Stromal cell of bone marrow (primary cell): ENCODE measurements at regions not wholly inside any gene's neighbourhood (a gene's known extent, or its start where the extent isn't known, plus 50 kb on each side); places are given as distances from the start of the nearest gene placed in this dataset.
A peak's percentile ranks its signal among the peaks of the same experiment; 100 is the strongest.

Experiments used
- DNase-seq: peaks from one replicate; pipeline ENCODE4 v3.0.0-alpha.2; 2012; ENCODE audit warnings: low read depth

DNA sequence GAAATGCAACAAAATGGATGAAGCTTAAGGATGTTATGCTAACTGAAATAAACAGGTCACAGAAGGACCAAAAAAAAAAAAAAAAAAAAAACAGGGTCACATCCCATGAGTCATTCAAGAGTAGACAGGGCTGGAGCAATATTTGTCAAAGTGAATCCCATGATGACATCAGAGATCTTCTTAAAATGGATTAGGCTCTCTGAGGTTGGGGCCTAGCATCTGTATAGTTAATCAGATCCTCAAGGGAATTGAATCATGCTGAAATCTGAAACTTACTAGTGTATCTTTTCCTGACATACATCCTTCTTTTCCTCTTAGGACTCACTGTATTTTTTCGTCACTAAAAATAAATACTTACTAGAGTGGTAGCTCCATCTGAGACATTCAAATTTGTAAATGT is 380.6 kb upstream of the NXPH2 start:
- peak; percentile 59 for DNase-seq

DNA sequence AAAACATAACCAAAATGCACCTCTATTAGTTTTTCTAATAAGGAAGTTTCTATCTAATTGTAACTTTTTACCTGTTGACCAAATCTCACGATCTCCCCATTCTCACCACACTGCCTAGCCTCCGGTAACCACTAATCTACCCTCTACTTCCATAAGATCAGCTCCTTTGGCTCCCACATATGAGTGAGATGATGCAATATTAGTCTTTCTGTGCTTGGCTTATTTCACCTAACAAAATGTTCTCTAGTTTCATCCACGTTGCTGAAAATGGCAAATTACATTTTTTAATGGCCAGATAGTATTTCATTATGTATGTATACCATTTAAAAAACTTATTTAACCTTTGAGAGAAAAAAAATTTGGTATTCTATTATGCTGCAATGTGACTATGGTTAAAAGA is 379.0 kb upstream of the NXPH2 start:
- no peak for DNase-seq

DNA sequence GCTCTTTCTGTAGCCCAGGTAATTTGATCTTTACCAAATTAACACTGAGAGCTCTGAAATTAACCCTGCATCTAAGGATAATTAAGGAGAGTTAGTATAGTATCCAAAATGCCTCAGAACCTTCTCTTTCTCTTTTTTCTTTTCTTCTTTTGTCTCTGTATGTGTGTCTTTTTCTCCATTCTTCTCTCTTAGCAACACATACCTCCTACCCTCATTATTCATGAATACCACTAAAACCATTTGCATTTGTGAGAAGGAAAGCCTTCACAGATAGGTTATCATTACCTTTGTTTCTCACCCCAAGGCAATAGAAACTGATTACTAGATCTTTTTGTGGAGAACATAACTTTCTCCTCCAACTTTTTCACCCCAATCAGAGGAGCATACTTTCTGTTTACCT is 376.5 kb upstream of the NXPH2 start:
- DNase-seq: no peak

DNA sequence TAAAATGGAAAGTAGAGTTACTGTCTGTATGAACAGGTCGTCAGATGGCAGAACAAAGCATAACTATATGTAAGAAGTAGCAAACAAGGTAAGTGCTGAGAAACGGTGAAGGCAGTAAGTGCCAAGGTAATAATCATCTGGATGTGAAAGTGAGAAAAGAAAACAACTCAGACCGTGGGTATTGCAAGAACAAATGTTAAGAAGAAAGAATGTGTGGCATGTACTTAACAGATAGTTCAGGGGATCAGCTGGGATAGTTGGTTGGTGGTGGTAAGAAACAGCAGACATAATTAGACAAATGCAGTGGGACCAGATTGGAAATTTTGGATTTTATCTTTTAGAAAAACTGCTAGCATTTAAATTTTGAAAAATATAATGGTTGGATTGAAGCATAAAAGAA is 375.8 kb upstream of the NXPH2 start:
- DNase-seq: no peak

DNA sequence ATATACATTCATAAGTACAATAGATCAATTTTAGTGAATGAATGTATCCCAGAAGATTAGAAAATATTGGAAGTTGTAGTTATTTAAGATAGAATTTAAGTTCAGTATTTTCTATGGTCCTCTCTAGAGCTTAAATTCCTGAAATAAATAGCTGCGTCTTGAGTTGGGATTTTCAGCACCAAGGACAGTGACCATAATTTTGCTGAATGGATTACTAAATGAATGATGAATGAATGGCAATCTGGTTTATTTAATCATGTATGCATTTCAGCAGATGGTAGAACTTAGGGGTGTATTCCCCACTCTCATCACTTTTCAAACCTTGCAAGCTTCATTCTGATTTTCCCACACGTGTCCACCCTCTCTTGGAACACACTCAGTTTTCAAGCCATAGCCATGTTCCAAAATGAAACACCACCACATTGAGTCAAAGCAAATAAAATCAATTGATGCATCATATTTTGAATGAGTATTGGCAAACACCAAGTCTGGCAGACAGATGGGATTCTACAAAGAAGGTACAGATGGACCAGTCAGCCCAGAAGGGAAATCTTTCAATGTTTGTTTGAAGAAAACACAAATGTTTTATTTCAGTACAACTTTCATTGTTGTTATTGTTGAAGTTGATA is 362.2 kb upstream of the NXPH2 start:
- DNase-seq: peak; percentile 12

DNA sequence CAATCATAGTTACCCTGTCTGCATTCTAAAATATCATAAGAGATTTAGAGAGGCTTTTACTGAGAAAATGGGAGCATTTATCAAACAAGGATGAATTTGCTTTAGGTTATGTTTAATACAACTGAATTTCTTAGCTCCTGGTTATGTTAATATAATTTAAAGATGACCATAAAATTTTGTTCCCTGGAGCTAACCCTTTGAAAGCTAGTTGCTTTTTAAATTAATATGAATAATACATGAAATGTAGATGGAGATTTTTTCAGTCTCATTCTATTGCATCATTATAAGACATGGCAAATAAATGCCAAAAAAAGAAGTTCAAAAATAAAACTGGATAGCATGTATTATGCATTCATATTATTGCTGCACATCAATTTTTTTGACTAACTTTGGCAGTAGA is 344.1 kb upstream of the NXPH2 start:
- DNase-seq: no peak

DNA sequence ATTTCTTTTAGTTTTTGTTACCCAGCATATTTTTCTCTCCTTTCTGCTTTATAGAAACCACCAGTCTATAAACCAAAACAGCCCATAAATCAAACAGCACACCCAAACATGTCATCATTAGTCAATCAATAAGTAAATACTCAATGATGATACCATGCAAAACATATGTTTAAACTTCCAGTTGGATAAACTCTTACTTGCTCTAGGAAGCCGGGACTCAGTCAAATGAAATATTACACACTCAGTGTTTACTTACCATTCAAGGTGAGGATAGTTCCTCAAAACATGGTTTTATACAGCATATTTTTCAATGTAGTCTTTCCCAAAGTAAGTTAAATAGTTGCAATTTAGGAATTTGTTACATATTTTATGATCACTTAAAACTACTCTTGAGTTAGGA is 343.6 kb upstream of the NXPH2 start:
- no peak for DNase-seq

DNA sequence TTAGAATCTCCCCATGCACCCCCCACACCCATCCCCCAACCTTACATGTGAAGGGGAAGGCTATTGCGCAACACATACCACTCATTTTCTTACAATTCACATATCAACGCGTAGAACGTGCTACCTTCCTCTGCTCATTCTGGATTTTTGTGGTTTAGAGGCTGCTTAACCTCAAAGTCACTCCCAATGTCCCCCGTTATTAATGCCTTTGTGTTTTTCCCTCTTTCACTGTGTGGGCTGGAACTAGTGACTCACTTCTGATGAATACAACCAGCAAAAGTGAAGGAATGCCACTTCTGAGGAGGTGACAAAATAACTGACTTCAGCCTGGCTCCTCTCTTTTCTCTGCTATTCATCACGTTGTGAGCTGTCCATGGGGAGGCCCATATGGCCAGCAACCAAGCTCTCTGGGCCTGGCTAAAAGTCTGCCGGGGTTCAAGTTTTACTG is 342.5 kb upstream of the NXPH2 start:
- peak; percentile 61 for DNase-seq

DNA sequence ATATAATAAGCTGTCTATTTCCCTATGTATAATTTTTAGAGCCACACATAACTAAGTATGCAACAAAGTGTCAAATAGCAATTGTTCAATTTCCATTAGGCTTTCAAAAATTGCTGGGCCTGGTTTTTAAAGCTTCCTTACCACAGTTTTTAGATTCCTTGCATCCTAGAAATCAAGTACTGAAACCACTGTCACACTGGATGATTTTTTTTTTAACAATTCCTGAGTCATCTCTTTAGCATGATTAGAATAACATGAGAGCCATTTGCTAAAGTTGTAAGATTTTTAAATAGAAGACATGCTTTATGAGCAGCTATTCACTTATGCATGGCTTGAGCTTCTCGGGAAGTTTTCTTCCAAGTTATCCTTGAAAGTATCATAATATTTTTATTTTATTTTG is 319.5 kb upstream of the NXPH2 start:
- DNase-seq: peak; percentile 27

DNA sequence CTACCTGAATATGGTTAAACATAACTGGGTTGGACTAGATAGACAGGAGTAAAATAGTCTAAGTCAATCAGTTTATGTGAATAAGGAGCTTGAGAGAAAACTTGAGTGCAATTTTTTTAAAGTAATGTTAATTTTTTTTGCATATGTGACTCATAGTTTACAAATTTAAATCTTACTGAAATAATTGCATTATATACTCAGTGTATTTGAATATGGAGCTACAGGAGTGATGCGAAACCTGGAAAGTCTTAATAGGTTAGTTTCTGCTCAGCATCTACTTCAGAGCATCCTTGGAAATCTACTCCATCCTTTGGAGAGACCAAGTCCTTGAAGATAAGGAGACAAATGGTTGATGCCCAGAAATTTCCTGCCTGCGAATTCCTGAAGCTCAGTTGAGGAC is 318.8 kb upstream of the NXPH2 start:
- no peak for DNase-seq

DNA sequence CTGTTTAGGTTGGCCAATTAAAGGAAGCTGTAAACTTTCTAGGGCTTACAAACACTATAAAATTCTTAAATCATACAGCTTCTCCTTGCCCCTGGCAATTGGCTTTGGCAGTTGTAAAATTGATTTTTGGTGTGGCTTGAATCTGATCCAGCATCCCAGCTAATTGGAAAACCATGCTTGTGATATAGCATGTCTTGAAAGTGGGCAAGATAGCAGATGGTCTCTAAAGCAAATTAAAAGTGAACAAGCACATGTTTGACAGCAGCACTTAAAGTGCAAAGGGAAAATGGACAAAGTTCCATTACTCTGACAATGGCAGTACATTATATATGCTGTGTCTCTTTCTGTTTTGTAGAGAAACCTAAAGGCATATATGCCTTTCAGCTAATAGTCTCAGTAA is 302.9 kb upstream of the NXPH2 start:
- DNase-seq: no peak

DNA sequence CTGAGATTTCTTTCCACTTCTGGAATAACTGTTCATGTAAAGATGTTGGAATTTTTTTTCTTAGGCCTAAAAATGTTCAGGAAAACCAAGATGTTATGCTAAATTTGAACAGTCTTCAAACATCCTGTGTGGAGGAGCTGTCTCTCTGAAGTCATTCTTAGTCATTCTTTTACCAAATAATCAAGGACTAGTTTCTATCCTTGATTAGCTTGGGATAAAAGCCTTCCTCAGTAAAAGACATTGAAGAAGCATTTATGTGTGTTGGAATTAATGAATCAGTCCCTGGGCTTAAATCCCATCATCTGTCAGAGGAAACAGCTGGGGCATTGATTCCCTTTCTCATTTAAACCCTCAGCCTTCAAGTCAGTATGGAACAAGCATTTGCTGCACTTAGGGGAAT is 300.1 kb upstream of the NXPH2 start:
- DNase-seq: peak; percentile 28

DNA sequence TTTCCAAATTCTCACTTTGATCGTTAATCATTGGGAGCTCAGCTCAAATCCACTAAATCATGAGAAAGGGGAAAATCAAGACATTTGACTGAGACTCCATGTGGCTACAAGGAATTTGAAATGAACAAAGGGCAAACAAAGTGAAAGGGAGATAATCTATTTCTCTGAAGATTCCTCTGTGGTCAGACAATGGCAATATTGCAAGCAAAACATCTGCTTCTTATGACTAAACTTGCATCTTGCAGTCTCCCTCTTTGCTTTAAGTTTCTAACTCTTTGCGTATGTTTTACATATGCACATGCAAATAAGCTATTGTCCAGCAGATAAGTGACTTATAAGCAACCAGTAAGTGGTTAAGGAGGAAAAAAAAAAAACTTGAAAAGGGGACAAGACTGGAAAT is 299.1 kb upstream of the NXPH2 start:
- DNase-seq: no peak

DNA sequence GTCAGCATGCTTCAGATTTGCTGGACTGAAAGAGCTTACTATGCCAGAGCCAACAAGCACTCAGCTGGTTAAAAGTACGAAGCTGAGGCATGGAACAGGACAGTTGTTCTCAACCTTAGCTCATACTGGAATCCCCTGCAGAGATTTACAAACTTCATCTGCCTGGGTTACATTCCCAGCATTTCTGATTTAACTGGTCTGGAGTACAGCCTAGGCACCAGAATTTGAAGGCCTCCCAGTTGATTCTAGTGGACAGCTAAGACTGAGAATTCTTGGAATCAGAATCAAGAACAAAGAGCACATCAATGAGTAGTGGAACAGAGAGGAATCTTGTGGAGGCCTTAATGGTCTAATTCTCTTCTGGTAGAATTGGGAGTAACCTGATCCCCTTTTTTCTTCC is 298.2 kb upstream of the NXPH2 start:
- no peak for DNase-seq

DNA sequence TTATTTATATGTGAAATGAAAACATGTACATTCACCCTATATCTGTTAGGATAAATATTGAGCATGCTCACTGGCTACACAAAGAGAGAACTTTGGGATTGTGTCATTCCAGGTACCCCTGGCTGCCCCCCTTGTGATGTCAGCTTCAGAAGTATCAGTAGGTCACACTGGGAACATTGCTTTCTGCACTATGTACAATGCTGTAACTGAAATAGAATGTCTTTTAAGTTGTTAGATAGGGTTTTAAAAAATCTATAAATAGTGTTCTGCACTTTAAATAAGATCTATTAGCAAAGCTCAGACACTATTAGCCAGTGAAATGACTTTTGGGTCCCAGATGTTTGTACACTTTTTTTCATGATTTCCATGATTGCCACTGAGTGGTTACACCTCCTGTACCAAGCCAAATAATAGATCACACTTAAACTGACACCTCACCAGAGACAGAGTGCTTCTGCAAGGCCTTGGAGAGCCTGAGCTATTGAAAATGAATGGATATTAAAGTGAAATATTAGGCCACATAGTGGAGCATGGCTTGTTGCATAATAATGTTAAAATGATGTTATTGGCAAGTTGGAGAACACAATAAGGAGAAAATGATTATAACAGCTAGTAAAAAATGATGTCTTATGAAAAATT is 297.0 kb upstream of the NXPH2 start:
- no peak for DNase-seq

DNA sequence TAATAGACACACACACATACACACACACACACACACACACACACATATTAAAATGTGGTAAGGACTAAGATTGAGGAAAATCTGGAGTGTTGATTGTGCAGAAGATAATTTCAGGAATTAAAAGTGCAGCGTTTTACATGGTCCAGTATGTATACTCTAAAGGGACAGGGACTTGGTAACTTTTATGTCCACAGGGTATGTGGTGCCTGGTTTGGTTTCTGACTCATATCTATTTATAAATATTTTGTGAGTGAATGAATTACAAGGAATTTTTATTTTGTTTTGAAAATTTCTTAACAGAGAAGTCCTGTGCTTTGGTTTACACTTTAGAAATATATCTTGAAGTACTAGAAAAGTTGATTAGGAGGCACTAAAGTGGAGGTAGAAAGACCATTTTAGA is 287.7 kb upstream of the NXPH2 start:
- DNase-seq: no peak

DNA sequence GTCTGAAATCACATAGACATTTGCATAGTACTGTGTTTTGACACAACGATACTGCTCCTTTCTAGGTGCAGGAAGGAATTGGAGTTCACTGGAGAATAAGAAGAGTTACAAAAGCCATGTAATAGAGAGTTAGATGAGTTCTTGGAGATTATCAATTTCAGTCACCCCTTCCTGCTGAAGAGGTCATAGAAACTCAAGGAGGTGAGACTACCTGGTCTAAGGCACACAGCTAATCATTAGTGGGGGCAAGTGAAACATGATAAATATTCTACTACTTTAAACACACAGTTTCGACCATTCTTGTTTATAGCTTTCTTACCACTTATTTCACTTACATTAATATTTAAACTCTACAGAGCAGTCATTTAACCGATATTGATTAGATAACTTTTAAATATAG is 286.9 kb upstream of the NXPH2 start:
- DNase-seq: no peak

DNA sequence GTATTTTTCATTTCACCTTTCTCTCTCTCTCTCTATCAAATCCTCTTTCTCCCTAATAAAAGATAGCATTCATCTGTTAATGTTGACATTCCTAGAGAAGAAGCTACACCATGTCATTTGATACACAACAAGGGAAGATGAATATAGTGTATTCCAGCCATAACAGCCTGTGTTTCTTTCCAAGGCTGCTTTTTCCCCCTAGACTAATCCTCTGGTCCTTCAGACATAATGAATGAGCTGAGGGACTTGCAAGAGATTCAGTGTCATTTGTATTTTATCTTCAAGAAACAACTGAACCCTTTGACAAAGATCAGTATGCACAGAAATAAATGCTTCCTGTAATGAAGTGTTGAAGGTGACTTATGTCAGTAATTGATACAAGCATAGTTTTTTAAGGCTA is 284.0 kb upstream of the NXPH2 start:
- no peak for DNase-seq

DNA sequence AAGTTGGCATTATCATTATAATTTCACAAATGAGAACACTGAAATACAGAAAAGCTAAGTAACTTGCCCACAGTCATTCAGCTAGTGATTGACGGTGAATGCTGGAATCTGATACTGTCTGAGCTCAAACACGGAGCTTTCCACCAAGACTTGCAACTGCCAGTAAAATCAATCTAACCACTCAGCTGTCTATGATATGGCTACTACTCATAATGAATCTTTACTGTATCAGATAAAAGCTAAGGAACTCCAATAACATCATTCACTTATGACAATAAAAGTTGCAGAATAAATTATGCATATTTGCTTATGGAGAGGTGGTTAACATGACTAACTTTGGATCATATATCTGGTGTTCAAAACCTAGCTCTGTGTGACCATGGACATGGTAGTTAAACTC is 279.4 kb upstream of the NXPH2 start:
- DNase-seq: no peak

DNA sequence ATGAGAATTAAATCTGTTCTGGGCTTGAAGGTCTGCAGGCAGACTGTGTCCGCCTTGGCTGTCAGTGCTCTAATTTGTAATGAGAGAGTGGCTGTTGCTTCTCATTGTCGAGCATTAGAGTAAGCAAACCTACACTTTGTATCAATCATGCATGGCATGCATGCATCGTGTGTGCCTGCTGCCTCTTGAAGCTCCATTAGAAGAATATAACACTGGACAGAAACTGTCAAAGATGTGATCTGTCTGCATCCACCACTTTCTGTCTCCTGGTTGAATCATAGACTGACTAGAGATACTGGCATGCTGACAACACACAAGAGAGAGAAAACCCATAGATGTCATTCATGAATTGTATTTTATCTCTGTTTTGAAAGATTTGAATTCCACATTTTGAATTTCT is 275.0 kb upstream of the NXPH2 start:
- DNase-seq: no peak

DNA sequence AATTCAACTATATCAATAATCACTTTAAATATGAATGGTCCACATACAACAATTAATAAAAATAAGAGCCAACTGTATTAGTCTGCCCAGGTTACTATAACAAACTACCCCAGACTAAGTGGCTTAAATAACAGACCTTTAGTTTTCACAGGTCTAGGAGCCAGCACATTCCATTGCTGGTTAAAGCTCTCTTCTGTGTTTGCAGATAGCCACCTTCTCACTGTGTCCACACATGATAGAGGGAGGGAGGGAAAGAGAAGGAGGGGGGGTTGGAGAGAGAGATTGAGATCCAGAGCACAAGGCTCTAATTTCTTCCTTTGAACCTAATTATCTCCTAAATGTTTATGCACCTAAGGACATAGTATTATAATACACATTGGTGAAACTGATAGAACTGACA is 267.8 kb upstream of the NXPH2 start:
- no peak for DNase-seq

DNA sequence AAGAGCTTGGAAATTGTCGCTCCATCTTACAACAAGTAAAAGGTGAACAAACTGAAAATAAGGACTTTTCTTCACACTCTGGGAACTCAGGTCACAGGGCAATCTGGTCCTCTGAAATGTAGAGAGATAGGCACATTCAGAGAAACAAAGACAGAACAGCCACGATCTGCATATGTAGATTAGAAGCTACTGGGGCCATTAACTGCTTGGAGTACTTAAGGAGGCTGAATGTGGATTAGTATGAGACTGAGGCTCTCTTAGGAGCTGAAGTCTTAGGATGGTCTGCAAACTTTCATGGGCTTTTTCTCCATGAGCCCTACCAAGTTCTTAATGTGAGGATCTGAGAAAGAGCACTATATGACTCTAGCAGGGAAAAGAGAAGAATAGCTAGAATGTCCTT is 265.3 kb upstream of the NXPH2 start:
- no peak for DNase-seq

DNA sequence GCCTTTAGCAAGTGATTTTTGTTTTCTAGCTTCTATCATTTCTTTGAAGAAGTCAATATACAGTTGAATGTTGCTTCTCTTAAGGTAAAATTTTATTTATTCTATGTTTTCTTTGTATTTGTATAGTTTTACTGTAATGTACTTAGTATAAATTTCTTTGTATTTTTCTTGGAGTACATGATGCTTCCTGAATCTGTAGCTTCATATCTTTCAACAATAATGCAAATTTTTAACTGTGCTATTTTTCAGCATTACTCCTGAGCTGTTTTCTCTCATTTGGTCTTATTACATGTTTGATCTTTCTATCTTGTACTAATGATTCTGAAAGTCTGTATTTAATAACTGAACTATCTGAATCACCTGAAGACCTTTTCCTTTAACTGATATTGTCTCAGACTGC is 253.9 kb upstream of the NXPH2 start:
- DNase-seq: no peak

DNA sequence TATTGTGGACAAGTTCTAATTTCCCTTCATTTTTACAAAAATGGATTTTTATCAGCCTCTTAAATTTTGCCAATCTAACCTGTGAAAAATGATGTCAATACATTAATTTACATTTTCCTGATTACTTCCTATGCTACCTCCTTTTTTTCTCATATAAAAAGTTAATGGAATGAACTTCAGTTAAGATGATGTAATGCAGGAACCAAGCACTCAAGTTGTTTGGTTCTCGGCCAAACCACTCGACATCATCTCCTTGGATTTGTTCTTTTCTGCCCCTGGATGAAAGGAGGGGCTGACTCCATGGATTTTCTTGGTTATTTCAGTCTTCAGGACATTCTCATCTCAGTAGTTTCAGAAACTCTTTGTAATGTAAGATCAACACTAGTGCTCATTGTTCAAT is 253.1 kb upstream of the NXPH2 start:
- DNase-seq: peak; percentile 49
